HG03103 (cell line): ENCODE measurements at regions not wholly inside any gene's neighbourhood (a gene's known extent, or its start where the extent isn't known, plus 50 kb on each side); places are given as distances from the start of the nearest gene placed in this dataset.
A peak's percentile ranks its signal among the peaks of the same experiment; 100 is the strongest.
"Not testable (repeated sequence)": the region's sequence is repeated elsewhere in the genome, so short reads cannot be mapped to it uniquely, and the experiment has no call there.

Experiments
- ATAC-seq: cut with Tn5 transposase; IDR thresholded peaks from one replicate; pipeline ENCODE4 v1.9.1; 2021; ENCODE audit warnings: low read depth; ENCODE audit not compliant: unreplicated experiment

DNA sequence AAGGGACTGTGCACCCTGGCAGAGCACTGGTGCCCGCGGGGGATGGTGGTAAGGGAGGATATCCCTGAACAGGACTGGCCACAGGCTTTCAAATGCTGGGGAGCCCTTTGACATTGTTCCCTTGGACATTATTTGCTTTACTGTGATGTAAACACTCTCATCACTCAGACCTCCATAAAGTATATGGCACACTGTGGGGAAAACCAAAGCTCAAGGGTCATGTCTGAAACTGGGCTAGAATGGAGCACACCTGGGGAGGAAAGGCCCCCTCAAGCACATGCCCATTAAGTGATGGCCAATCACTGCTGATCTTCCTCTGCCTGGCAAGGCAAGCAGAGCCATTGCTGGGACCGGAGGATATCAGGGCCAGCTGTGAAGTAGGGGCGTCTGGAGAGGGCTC, 60.9 kb upstream of the TENM4 start:
- no peak for ATAC-seq

DNA sequence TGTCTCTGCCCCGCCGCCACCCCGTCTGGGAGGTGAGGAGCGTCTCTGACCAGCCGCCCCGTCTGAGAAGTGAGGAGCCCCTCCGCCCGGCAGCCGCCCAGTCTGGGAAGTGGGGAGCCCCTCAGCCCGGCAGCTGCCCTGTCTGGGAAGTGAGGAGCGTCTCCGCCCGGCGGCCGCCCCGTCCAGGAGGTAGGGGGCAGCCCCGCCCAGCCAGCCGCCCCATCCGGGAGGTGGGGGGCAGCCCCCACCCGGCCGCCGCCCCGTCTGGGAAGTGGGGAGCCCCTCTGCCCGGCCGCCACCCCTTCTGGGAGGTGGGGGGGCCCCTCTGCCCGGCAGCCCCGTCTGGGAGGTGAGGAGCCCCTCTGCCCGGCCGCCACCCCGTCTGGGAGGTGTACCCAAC, 59.1 kb upstream of the TENM4 start:
- ATAC-seq = not testable (repeated sequence)

DNA sequence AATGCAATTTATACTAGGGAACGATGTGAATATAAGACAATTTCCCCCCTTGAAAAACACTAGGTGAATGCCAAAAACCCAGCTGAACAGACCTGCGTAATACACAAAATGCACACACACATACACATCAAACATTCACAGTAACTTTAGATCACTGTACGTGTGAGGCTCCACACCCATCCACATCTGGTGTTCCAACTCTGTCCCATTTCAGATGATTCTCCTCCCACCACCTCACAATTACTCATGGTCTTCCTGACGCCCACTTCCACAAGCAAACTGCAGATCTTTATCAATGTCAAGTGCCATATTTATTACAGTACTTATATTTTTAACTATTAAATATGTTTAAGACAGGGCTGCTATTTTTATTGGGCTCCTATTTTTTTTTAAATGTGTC, 57.8 kb upstream of the TENM4 start:
- no peak for ATAC-seq

DNA sequence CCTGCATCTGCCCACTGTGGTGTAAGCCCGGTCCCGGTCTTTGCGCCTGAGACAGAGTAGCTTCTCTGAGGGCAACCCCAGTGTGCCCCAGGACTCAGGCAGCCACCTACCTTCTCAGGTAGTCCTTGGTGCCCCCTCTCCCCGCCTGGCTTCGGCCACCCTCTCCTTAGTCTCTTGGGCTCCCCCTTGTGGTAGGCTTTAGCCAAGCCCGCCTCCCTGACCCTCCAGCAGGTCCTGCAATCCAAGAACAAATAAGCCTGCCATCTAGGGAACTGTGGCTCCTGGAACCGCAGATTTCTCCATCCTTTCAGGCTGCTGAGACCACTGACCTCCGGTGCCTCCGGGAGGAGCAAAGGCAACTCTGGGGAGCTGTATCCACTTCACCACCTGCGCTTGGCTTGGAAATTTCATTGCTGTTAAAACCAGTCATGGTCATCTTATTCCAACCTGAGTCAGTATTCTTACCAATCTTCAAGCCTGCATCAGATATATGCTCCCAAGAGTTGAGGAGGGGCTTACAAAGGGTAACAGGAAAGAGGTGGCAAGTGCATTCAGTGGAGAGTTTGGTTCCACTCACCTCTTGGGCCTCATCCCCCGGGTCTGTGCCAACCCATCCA, 52.8 kb upstream of the TENM4 start:
- ATAC-seq = peak; percentile 83

DNA sequence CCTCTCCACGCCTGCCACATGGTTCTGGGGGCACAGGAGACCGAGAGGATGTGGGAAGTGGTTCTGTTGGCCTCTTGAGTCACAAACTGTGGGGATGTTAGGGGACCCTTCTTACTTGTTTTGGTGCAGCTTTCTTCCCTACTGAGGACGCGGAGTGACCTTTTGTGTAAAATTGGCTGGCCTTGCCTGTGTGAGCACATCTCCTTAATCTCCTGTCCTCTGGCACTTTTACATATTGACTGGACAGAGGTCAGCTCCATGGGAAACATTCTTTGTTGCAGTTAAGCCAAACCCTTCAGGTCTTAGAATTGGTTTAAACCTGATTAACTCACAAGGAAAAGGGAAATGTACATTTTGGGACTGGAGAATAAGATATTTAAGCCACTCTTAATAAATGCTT, 51.2 kb upstream of the TENM4 start:
- ATAC-seq = no peak
